ENCODE measurements at regions not wholly inside any gene's neighbourhood (a gene's known extent, or its start where the extent isn't known, plus 50 kb on each side); places are given as distances from the start of the nearest gene placed in this dataset.

DNA sequence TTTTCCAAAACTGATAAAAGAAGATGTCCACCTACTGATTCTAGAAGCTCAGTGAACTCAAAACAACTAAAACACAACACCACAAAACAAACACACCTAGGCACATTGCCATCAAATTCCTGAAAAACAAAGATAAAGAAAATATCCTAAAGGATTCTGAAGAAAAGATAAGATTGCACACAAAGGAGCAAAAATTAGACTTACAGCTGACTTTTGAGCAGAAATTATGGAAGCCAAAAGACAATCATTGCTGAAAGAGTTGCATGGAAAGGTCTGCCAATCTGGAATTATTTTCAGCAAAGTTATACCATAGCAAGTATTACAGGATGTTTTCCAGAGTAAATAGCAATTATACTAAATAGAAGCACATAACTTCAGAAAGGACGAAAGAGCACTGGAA, 128.2 kb upstream of the IRX2 start:
- H3K4me3 ChIP-seq (replicated peaks in 1 of 2; ENCODE audit: low read depth in 2 of 2, low read length in 2 of 2), result no peak overlapping the region
- DNase-seq (ENCODE audit: low read depth in 2 of 2), result no peak
- TF ChIP-seq, protein P1, sequence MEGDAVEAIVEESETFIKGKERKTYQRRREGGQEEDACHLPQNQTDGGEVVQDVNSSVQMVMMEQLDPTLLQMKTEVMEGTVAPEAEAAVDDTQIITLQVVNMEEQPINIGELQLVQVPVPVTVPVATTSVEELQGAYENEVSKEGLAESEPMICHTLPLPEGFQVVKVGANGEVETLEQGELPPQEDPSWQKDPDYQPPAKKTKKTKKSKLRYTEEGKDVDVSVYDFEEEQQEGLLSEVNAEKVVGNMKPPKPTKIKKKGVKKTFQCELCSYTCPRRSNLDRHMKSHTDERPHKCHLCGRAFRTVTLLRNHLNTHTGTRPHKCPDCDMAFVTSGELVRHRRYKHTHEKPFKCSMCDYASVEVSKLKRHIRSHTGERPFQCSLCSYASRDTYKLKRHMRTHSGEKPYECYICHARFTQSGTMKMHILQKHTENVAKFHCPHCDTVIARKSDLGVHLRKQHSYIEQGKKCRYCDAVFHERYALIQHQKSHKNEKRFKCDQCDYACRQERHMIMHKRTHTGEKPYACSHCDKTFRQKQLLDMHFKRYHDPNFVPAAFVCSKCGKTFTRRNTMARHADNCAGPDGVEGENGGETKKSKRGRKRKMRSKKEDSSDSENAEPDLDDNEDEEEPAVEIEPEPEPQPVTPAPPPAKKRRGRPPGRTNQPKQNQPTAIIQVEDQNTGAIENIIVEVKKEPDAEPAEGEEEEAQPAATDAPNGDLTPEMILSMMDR (IDR thresholded peaks at IDR 0.05; ENCODE audit: low read depth, low read length), result no peak

DNA sequence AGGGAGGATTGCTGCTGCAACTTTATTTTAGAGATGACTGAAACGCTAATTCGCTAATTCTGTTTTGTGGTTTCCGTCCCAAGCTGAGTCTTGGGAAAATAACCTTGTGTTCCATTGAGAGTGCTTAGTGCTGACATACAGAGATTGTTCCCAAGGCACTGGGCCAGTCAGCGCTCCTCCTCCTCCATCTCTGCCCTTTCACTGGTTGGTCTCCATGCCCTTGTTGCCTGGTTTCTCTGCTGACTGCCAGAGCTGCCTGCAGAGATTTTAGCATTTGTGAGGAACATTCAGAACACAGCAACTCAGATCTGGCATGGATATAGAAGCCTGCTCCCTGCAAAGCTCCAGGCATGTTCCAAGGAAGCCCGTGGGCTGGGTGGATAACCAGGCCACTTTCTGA, 126.0 kb upstream of the IRX2 start:
- DNase-seq (ENCODE audit: low read depth in 2 of 2), result no peak
- TF ChIP-seq, protein P1 (IDR thresholded peaks at IDR 0.05; ENCODE audit: low read depth, low read length), result no peak

DNA sequence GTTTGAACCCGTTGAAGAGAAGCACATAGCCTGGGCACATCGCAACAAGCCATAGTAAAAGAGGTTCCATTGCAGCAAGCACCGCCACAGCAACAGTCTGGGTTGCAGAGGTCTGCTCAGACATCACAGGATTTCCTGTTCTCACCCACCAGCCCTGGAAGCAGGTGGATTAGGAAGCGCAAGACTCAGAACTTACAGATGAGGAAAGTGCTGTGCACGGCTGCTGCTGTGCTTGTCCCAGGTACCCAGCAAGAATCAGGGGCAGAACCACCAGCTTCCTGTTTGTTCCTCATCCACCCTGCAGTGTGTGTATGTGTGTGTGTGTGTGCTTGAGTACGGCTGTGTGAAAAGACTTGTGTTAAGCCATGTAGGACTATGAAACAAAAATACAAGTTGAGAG, 124.7 kb upstream of the IRX2 start:
- no peak overlapping the region for H3K4me3 ChIP-seq (replicated peaks in 1 of 2; ENCODE audit: low read depth in 2 of 2, low read length in 2 of 2)
- TF ChIP-seq, protein P1 (IDR thresholded peaks at IDR 0.05; ENCODE audit: low read depth, low read length), result no peak

More for the DNA sequence above, 126.0 kb upstream of the IRX2 start:
- no peak overlapping the region for H3K4me3 ChIP-seq (replicated peaks in 1 of 2; ENCODE audit: low read depth in 2 of 2, low read length in 2 of 2)

DNA sequence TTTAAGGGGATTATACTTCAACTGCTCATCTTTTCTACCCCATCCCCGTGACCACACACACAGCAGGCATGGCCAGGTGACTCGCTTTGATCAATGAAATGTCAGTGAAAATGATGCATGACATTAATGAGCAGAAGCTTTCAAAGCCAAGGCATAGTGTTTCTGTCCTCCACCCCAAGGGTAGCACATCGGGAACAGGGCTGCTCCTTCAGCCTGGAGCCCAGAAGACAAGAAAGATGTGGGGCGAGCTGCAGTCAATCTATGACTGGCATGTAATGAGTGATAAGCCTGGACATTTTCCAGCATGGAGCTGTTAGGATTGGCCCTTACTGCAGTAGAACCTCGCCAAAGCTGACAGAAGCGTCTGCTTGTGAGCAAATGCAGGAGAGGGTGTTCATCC, 122.6 kb upstream of the IRX2 start:
- DNase-seq (ENCODE audit: low read depth in 2 of 2), result no peak
- TF ChIP-seq, protein P1 (IDR thresholded peaks at IDR 0.05; ENCODE audit: low read depth, low read length), result no peak
- H3K4me3 ChIP-seq (replicated peaks in 1 of 2; ENCODE audit: low read depth in 2 of 2, low read length in 2 of 2), result no peak overlapping the region

More for the DNA sequence above, 124.7 kb upstream of the IRX2 start:
- DNase-seq (ENCODE audit: low read depth in 2 of 2), result no peak

DNA sequence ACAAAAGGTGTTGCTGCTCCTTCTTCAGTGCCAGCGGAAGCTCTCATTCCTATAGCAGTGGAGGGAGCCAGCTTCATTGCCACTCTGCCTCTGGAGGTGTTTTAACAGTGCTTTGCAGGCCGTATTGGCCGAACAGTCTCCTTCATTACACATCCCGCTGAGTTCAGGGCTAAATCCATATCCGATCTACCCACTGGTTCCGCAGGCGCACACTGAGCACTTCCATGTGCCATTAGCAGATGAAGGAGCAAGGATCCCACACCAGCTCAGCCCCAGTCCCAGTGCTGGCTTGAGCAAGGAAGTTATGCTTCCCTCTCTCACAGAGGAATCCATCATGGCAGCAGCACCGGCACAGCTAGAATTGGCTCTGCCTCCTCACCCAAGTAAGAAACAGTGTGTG, 121.2 kb upstream of the IRX2 start:
- H3K4me3 ChIP-seq (replicated peaks in 1 of 2; ENCODE audit: low read depth in 2 of 2, low read length in 2 of 2), result no peak overlapping the region
- no peak for DNase-seq (ENCODE audit: low read depth in 2 of 2)
- TF ChIP-seq, protein P1 (IDR thresholded peaks at IDR 0.05; ENCODE audit: low read depth, low read length), result no peak

DNA sequence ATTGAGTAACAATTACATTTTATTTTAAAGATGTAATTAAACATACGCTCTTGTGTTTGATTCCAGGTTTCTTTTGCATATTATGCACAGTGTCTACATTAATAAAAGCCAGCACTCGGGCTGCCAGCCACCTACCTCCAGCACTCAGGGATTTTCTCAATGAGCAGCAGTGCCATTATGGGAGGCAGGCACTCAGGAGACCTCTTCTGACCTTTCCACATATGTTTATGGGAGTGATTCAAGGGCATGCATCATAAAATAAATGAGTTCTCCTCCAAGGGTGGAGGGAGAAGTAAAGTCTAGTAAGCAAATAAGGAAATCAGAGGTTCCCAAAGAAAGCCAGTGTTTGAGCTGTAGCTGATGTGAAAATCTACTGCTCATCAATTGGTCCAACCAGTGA, 119.8 kb upstream of the IRX2 start:
- H3K4me3 ChIP-seq (replicated peaks in 1 of 2; ENCODE audit: low read depth in 2 of 2, low read length in 2 of 2), result no peak overlapping the region
- TF ChIP-seq, protein P1 (IDR thresholded peaks at IDR 0.05; ENCODE audit: low read depth, low read length), result no peak
- no peak for DNase-seq (ENCODE audit: low read depth in 2 of 2)

DNA sequence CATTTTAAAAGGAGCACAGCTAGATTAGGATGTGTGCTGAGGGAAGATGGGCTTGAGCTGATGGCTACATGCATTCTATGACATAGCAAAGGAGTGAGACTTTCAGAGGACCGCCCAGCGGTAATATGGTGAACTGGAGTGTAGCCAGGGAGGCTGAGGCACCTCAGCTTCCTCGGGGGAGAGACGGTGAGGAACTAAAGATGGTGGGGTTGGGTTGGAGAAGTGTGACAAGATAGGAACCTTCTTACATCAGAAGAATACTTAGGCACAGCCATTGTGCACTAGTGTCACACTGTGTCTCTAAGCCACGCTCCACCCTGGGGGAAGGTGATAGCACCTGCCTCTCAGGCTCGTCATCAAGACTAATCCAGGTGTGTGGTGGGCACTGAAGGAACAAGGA, 118.0 kb upstream of the IRX2 start:
- no peak for DNase-seq (ENCODE audit: low read depth in 2 of 2)
- TF ChIP-seq, protein P1 (IDR thresholded peaks at IDR 0.05; ENCODE audit: low read depth, low read length), result no peak
- H3K4me3 ChIP-seq (replicated peaks in 1 of 2; ENCODE audit: low read depth in 2 of 2, low read length in 2 of 2), result no peak overlapping the region

Data from cardiac fibroblast (primary cell).